ENCODE measurements at regions not wholly inside any gene's neighbourhood (a gene's known extent, or its start where the extent isn't known, plus 50 kb on each side); places are given as distances from the start of the nearest gene placed in this dataset.

DNA sequence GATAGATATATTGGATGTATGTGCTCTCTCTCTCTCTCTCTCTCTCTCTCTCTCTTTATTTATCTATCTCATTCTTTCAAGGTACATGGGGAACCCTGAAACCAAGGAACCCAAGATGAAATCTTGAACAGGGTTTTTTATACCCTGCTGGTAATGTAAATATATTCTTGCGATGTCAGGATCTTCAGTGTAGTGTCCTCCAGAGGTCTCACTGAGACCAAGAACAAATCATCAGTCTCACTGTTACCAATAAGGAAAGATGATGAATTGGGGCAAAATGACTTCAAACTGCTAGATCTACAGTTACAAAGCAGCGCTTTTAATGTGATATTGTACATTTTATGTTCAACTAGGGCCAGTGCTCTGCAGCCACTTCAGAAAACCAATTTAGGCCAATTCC lies 423.5 kb downstream of the ANKRD7 start:
- ChIA-PET CTCF (no interaction called here), POLR2A (ENCODE audit: low non-redundant PET) (no interaction called here)
- H3K27ac ChIP-seq = no peak overlapping the region
- DNase-seq (ENCODE audit: low spot score) = no peak
- TF ChIP-seq, protein P1, sequence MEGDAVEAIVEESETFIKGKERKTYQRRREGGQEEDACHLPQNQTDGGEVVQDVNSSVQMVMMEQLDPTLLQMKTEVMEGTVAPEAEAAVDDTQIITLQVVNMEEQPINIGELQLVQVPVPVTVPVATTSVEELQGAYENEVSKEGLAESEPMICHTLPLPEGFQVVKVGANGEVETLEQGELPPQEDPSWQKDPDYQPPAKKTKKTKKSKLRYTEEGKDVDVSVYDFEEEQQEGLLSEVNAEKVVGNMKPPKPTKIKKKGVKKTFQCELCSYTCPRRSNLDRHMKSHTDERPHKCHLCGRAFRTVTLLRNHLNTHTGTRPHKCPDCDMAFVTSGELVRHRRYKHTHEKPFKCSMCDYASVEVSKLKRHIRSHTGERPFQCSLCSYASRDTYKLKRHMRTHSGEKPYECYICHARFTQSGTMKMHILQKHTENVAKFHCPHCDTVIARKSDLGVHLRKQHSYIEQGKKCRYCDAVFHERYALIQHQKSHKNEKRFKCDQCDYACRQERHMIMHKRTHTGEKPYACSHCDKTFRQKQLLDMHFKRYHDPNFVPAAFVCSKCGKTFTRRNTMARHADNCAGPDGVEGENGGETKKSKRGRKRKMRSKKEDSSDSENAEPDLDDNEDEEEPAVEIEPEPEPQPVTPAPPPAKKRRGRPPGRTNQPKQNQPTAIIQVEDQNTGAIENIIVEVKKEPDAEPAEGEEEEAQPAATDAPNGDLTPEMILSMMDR (conservative IDR thresholded peaks at IDR 0.05; ENCODE audit: low read depth) = no peak

DNA sequence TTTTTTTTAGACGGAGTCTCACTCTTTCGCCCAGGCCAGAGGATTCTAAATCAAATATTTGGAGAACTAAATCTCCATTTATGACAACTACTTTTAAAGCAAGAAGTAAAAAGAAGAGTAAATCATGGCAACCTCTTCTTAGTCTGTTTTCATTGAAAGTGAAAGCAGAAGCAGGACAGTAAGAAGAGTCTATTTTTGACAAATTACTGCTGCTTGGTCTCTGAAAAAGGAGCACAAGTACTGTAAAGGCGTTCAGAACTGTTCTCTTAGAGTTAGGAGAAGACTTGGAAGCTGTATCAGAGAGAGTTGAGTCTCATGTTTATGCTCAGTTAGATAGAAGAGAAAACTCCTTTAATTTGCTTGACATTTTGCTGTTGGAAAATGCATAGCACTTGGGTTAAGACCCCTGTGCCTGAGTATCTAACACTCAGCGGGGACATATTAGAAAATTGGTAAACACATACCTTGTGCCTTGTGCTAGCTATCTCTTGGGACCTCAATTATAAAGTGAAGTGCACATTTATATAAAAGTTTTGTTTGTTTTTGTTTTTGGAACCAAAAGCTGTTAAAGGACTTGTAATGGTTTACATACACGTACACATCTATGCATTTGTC lies 433.0 kb downstream of the ANKRD7 start:
- no peak overlapping the region for H3K27ac ChIP-seq
- no peak for DNase-seq (ENCODE audit: low spot score)
- TF ChIP-seq, protein P1 (conservative IDR thresholded peaks at IDR 0.05; ENCODE audit: low read depth) = no peak
- POLR2A ChIA-PET (ENCODE audit: low non-redundant PET) = no interaction called here
- CTCF ChIA-PET = no interaction called here

DNA sequence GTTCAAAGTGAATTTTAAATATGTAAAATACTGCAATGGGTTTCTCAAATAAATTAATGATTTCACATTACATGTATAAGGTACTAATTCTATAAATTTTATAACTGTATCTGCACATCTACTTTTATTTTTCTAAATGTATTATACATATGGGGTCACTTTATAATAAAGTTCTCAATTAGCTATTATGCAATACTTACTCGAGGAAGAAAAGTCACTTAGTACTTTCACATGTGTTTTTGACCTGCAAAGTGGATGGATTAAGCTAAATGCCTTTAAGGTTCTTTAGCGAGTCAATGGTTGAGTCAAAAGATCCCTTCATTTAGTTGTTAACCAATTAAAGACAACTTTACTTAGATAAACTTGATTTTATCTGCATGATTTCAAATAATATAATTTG lies 437.8 kb downstream of the ANKRD7 start:
- no peak for DNase-seq (ENCODE audit: low spot score)
- TF ChIP-seq, protein P1 (conservative IDR thresholded peaks at IDR 0.05; ENCODE audit: low read depth) = no peak
- POLR2A ChIA-PET (ENCODE audit: low non-redundant PET) = no interaction called here
- no peak overlapping the region for H3K27ac ChIP-seq
- CTCF ChIA-PET = no interaction called here

DNA sequence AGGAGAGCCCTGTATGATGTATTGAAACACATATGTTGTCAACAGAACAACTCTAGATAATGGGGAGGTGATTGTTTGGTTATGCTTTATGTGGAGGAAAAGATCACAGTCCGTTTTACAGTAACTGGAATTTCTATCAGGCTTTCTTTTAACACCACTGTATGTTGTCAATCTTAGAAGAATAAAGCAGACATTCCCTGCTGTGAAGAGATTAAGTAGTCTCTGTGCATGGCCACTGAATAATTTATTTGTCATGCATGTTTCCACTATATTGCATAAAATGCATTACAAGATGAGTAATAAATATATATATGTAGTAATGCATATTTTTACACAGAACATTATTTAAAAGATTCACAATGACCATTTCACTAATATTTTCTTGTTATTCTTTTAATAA lies 440.0 kb downstream of the ANKRD7 start:
- ChIA-PET POLR2A (ENCODE audit: low non-redundant PET) (no interaction called here), CTCF (no interaction called here)
- TF ChIP-seq, protein P1 (conservative IDR thresholded peaks at IDR 0.05; ENCODE audit: low read depth) = no peak
- DNase-seq (ENCODE audit: low spot score) = no peak
- H3K27ac ChIP-seq = no peak overlapping the region

DNA sequence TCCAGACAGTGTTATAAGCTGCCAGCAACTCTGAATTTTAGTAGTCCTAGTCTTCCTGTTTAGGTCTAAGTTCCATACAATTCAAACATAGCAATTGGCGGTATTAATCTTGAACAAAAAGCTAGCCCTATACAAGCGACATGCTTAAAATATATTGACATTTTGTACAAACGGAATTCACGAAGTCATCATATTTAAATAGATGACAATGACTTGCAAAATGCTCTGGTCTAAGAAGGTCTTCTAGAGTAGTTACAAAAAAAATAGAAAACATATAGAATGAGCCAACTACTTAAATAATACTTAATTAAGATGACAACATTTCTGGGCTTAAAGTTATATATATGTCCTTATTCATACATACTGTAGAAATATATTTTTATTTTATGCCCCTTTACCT lies 446.6 kb downstream of the ANKRD7 start:
- H3K27ac ChIP-seq = no peak overlapping the region
- no peak for DNase-seq (ENCODE audit: low spot score)
- TF ChIP-seq, protein P1 (conservative IDR thresholded peaks at IDR 0.05; ENCODE audit: low read depth) = no peak
- ChIA-PET POLR2A (ENCODE audit: low non-redundant PET) (no interaction called here), CTCF (interaction anchor here (0.6 kb wide), 1 partner anchor 61 kb away, joined by 4 read pairs; no protein-coding TSS in a partner anchor)

DNA sequence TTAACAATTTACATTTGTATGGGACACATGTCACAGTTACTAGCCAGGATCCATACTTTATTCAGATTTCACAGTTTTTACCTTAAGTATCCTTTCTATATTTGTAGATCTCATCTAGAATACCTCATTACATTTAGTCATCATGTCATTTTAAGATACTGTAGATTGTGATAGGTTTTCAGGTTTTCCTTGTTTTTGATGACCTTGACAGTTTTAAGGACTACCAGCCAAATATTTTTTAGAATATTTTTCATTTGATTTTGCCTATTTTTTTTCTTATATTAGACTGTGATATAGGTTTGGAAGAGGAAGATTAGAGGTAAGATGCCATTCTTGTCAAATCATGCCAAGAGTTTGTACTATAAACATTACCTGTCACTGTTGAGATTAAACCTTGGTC lies 460.3 kb downstream of the ANKRD7 start:
- ChIA-PET CTCF (no interaction called here), POLR2A (ENCODE audit: low non-redundant PET) (no interaction called here)
- DNase-seq (ENCODE audit: low spot score) = no peak
- no peak overlapping the region for H3K27ac ChIP-seq
- TF ChIP-seq, protein P1 (conservative IDR thresholded peaks at IDR 0.05; ENCODE audit: low read depth) = no peak

DNA sequence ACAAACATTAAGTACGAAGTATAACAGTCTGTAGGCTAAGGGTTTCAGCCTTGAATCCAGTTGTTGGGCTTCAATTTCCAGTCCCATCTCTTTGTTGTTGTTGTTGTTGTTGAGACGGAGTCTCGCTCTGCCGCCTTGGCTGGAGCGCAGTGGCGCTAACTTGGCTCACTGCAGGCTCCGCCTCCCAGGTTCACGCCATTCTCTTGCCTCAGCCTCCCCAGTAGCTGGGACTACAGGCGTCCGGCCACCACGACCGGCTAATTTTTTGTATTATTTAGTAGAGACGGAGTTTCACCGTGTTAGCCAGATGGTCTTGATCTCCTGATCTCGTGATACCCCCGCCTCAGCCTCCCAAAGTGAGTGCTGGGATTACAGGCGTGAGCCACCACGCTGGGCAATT lies 464.9 kb downstream of the ANKRD7 start:
- POLR2A ChIA-PET (ENCODE audit: low non-redundant PET) = no interaction called here
- CTCF ChIA-PET = no interaction called here
- TF ChIP-seq, protein P1 (conservative IDR thresholded peaks at IDR 0.05; ENCODE audit: low read depth) = no peak
- DNase-seq (ENCODE audit: low spot score) = no peak
- H3K27ac ChIP-seq = no peak overlapping the region

Measured in RWPE1 (cell line).